ENCODE measurements at regions not wholly inside any gene's neighbourhood (a gene's known extent, or its start where the extent isn't known, plus 50 kb on each side); places are given as distances from the start of the nearest gene placed in this dataset.

- FAIRE-seq, result no peak
Observed at GRCh38 chr4:159041054-159042034, 61.5 kb upstream of the RAPGEF2 start.

- no peak for FAIRE-seq
Observed at GRCh38 chr4:159042097-159042605, 60.7 kb upstream of the RAPGEF2 start.

GRCh38 chr4:159042868-159043267, 60.0 kb upstream of the RAPGEF2 start:
- no peak for FAIRE-seq

DNA sequence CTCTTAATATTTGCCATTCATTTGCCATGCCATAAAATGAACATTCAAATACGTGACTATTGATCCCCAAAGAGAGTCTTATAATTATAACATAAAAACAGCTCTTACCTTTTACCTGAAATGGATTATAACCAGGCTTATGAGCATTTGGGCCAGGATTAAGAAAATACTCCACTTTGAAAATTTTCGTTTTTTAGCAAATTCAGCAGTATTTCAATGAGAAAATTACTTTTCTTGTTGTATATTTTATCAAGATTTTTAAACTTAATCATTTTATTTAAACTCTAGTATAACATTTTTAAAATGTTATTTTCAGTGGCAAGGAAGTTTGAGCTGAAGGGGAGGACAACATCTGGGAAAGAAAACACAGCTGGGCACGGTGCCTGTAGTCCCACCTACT, 59.0 kb upstream of the RAPGEF2 start:
- no peak for FAIRE-seq

DNA sequence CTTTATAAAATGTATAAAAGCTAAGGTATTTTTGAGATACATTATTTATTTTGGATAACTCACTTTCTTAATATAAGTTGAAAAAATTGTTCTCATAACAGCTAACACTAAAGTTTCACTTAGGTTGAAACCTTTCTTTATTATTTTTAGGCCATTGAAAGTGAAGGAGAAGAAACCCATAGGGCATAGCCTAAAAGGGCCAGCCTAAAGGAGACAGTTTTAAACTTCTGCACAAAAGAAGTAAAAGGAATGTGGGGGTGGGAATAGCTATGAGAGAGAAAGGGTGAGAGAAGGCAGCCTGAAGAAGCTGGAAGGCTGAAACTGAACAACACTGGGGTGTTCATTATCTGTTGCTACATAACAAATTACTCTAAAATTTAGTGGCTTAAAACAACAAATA, 57.6 kb upstream of the RAPGEF2 start:
- FAIRE-seq, result no peak

DNA sequence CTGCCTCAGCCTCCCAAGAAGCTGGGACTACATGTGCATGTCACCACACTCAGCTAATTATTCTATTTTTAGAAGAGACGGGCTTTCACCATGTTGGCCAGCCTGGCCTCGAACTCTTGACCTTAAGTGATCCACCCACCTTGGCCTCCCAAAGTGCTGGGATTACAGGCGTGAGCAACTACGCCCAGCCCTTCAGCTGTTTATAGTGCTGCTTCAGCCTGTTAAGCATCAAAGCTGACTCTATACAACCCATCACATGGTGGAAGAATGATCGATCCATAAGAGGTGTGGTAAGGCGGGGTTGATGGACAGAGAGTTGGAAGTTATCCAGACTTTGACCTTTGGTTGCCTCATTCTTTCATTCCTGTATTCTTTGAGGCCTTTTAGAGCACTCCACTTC, 56.2 kb upstream of the RAPGEF2 start:
- no peak for FAIRE-seq

- no peak for FAIRE-seq
Observed at GRCh38 chr4:159047478-159048165, 55.3 kb upstream of the RAPGEF2 start.

GRCh38 chr4:159048166-159048886, 54.6 kb upstream of the RAPGEF2 start:
- FAIRE-seq, result no peak

DNA sequence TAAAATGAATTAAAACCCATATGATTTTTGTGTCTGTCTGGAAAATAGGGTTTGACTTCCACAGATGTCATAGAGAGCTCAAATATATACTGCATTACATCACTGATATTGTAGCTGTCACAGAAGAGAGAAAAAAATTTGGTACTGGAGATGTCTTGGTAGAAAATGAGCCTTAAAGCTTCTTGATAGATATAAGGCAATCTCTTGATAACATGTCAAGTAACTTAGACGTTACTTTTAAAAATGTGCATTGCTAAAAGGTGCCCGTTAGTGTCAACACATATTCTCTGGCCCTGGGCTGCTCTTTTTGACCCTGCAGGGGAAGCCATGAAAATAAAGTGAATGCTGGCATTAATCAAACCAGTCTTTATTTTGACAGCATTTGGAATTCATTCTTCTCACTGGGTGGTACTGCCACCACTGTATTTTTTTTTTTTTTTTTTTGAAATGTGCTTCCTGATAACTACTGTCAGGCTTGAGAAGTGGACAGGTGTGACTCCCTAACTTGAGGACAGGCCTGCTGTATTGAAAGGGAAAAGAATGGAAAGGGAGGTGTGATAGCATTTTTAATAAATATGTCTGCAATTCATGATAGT, 53.0 kb upstream of the RAPGEF2 start:
- FAIRE-seq, result no peak

- no peak for FAIRE-seq
Observed at GRCh38 chr4:159051245-159052071, 51.4 kb upstream of the RAPGEF2 start.

GRCh38 chr4:159052315-159052714, 50.6 kb upstream of the RAPGEF2 start:
- no peak for FAIRE-seq
